OCI-M2 (cell line): ENCODE measurements at regions not wholly inside any gene's neighbourhood (a gene's known extent, or its start where the extent isn't known, plus 50 kb on each side); places are given as distances from the start of the nearest gene placed in this dataset.

Experiments
- DNase-seq: peaks from one replicate; lab custom pipeline; 2025; ENCODE audit not compliant: unreplicated experiment; lab: John Stamatoyannopoulos, UW

DNA sequence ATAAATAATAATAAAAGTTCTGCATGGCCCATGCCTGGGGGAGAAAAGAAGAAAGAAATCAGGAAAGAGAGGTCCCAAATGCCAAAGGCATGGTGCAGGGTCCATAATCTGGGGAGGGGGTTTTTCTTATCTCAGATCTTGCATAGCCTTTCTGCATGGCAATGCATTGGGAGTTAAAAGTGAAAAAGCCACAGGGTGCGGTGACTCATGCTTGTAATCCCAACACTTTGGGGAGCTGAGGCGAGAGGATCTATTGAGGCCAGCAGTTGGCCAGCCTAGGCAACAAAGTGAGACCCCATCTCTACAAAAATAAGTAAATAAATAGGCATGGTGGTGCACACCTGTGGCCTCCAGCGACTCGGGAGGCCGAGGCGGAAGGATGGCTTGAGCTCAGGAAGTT lies 76.8 kb upstream of the GATA2 start:
- no peak for DNase-seq

DNA sequence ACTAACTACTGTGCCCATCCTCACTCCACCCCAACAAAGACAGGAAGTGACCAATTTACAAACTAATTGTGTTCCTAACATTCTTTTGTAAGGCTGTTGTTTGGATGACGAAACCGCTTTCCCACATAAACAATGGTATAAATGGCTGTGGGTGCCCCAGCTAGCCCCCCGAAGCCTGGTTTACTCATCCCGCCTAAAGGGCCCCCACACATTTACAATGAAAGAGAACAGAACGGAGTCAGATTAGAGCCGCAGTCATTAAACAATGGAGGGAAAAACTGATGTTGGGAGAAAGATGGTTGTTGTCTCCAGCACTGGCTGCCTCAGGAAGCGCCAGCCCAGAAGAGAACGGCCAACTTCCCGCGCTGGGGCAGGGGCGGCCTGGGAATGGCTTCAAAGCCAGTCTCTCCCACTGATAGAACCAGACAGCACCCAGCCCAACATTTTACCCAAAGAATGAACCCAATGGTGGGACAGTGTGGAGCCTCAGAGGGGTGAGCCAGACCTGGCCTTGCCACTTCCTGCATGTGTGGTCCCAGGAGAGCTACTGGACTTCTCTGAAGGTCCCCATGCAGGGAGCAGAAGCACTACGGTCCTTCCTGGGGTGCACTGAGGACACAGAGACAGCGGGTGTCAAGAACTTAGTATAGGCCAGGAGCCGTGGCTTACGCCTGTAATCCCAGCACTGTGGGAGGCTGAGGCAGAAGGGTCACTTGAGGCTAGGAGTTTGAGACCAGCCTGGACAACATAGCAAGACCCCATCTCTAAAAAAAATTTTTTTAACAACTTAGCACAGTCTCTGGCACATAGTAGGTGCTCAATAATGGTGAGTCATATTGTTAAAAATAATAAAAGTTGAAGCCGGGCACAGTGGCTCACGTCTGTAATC lies 75.8 kb upstream of the GATA2 start:
- DNase-seq = no peak

DNA sequence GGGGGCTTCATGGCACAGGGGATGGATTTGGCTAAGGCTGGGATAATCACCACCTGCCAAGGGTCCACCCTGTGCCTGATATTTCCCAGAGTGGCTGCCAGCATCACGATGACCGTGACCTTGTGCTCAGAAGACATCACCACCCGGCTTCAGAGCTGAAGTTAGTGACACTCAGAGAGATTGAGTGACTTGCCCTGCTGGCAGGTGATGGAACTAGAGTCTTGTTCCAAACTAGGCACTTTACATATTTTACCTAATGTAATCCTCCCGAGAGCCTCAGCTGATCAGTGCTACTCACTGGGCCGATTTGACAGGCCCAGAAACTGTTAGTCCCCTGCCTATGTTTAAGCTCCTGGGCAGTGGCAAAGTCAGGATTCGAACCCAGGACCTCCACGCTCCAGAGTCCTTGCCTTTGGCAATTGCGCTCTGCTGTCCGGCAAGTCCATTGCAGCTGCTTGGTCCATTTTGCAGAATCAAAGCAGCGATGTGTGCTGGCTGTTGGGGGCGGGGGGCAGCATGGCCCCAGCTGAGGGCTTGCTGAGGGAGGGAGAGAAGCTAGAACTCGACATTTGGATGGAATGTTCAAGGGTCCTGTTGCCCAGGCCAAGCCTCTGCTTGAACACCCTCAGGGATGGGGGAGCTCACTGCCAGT lies 74.8 kb upstream of the GATA2 start:
- DNase-seq = no peak

DNA sequence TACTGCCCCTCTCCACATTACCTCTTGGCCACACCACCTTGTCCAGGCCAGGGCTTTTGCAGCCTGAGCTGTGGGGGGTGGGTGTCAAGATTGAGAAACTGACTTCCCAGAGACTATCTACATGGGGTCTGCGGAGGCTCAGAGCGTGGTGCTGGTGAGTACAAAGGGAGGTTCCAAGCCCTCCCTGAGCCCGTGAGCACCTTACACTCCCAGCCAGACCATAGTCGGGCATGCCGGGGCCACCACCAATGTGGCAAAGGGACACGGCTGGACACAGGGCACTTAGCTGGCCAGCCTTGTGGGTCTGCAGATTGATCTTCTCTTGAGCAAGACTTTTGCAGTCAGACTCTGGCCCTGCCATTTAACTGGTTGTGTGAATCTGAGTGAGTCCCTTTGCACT lies 74.1 kb upstream of the GATA2 start:
- no peak for DNase-seq

- no peak for DNase-seq
Observed at GRCh38 chr3:128563439-128563838, 70.4 kb upstream of the GATA2 start.

DNA sequence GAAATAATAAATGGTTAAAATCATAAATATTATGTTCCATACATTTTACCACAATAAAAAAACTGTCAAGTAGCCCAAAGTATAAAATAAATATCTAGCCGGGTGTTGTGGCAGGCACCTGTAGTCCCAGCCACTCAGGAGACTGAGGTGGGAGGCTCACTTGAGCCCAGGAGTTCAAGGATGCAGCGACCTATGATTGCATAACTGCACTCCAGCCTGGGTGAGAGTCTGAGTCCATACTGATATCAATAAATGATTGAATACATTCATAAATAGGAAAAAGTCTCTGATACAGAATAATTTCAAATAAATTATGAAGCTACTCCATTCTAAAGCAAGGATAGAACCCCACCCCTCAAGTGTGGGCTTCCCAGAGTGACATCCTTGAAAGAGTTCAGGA lies 68.5 kb upstream of the GATA2 start:
- no peak for DNase-seq

GRCh38 chr3:128560768-128561167 lies 67.8 kb upstream of the GATA2 start:
- DNase-seq = no peak

DNA sequence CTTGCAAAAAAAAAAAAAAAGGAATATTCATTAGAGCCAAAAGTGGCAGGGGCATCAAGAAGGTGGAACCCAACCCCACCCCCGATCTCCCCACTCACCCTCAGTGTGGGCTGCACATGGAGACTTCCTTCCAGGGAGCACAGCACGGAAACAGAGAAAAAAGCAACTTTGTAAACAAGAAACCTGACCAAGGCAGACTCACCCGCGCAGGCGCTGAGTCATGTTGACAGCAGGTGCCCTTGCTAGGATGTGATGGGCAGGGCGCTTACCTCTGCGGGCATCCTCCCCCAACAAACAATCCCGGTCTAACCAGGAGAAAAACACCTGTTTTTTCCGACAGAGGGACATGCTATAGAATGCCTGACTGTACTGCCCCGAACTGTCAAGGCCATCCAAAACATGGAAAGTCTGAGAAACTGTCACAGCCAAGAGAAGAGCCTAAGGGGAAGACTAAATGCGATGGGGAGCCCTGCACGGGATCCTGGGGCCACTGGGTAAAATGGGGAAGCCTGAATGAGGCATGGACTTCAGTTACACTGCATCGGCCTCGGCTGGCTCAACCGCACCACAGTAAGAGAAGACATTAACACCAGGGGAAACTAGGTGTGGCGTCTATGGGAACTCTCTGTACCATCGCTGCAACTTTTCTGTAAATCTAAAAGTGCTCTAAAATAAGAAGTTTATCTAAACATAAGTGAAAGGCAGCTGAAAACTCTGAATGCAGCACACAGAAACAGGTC lies 66.7 kb upstream of the GATA2 start:
- no peak for DNase-seq

DNA sequence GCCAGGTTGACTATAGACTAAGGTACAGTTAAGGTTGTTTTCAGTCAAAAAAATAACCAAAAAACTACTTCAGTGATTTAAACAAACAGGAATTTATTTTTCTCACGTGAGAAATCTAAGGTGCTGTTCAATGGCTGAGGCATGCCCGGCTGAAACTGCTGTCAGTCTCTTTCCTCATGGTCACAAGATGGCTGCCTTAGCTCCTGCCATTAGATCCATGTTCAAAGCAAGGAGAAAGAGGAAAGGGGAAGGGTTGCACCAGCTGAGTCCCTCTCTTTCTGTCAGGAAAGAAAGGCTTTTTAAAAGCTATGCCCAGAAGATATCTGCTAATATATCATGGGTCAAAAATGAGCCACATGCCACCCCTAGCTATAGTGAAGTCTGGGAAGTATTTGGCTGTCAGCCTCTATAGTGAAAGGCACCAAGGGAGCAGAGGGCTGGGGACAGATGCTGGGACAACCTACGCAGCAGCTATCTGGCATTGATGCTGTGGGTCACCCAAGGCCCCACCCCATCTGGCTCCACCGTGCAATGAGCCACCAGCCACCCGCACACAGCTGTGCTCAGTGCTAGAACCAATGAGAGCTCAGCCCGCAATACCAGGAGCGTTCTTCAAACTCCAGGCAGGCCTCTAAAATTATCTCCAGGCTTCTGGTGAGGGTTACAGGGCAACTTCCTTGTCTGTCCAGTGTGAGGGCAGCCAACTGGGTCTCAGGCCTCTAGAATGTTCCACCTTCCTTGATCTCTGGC lies 64.7 kb upstream of the GATA2 start:
- DNase-seq = no peak

- no peak for DNase-seq
Observed at GRCh38 chr3:128556907-128557306, 63.9 kb upstream of the GATA2 start.

DNA sequence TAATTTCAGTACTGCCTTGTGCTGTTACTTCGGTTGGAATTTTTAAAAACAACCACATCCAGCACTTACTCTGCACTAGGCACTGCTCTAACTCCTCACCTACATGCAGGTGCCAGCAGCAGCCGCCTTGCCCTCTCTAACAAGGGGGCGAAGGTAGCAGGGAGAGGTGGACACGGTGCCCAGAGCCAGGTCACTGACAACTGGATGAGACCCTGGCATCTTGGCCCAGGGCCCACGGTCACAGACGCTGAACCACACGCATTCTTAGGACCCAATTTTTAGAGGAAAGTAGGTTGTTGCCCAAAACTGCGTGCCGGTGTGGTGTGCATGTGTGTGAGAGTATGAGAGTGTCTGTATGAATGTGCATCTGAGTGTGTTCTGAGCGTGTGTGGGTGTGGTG lies 63.4 kb upstream of the GATA2 start:
- no peak for DNase-seq

DNA sequence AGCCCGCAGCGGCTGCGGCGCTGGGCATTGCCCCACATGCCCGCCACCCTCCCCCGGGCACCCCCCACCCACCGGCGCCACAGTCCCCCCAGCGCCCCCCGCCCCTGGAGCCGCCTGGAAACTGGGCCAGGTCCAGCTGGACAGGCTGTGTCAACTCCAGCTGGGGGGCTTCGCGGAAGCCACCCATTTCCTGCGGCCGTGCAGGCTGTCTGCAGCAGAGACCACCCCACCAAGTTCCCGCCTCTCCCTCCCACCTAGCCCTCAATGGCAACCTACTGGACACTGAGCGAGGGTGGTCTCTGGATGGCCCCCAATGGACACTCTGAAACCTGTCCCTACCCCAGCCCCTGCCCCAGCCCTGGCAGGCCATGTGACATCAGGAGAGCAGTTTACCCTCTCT lies 62.8 kb upstream of the GATA2 start:
- DNase-seq = no peak

DNA sequence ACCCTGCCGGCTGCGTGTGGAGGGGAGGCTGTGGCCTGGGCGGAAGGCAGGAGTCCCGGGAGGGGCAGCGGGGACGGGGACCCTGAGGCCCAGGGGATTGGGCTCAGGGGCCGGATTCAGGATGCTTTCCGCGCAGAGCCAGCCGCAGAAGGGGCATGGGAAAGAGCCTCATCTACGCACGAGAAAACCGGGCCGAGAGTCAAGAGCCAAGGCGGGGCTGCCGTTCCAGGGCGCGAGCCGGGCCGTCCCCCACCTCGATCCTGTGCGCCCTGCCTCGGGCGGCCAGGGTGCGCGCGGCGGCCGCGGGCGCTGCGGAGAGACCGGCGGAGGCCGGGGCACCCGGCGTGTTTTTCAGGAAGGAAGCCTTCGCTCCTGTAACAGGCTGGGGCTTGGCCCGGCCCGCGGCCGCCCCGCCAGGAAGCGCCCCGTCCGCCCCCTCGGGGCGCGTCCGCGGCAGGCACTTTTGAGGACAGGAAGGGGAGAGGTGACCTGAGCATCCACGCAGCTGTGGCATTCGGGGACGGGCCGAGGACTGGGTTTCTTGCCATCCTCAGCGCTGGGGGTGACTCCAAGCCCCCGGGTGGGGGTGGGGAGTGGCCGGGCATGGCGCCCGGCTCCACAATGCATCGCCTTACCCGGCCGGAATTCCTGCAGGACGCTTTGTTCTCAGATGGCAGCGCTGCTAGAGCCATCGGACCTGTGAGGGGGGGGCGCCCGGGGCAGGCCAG lies 62.3 kb upstream of the GATA2 start:
- no peak for DNase-seq

- no peak for DNase-seq
Observed at GRCh38 chr3:128554465-128555097, 61.6 kb upstream of the GATA2 start.

DNA sequence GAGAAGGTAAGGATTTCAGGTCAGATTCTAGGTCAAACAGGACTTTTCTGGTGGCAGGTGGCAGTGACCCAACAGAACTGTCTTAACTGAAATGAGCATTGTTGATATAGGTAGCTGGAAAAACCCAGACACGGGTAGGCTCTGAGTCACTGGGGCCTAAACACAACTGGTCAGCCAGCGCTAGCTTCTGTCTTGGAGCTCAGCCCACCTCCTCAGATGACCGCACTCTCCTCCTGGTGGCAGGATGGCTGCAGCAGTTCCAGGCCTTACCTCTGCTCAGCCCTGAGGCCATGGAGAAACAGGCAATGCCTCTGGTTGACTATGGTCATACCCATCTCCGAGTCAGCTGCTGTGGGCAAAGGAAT lies 61.1 kb upstream of the GATA2 start:
- DNase-seq = no peak

- DNase-seq = no peak
Observed at GRCh38 chr3:128553560-128553959, 60.6 kb upstream of the GATA2 start.

DNA sequence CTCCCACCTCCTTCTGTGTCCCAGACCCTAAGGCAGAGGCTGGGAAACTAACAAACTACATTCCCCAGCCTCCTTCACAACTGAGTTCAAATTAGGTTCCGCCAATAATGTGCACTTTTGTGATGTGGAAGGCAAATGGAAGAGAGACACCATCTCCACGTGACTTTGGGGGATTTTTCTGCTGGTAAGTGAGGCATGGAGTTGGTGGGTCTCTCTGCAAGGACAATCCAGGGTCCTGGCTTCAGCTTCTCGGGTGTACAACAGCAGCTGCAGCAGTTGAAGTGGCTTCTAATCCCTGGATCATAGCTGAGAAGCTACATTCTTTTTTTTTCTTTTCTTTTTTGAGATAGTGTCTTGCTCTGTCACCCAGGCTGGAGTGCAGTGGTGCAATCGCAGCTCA lies 58.9 kb upstream of the GATA2 start:
- no peak for DNase-seq

- DNase-seq = no peak
Observed at GRCh38 chr3:128551451-128551850, 58.5 kb upstream of the GATA2 start.

GRCh38 chr3:128550471-128551126 lies 57.6 kb upstream of the GATA2 start:
- DNase-seq = no peak

DNA sequence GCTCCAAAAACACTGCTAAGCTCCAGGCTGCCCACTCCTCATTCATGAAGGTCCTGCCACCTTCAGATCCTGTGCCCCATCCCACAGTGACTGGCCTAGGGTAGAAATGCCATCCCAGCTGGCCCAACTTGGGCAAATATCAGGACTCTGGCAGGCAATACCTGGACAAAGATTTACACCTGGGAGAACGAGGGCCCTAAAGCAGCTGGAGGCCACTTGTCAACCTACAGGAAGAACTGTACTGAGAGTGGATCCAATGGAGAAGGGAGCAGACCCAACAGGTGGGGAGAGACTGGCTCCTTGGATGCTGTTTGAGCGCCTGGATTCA lies 57.1 kb upstream of the GATA2 start:
- no peak for DNase-seq
